Choroid plexus epithelial cell (primary cell): ENCODE measurements at regions not wholly inside any gene's neighbourhood (a gene's known extent, or its start where the extent isn't known, plus 50 kb on each side); places are given as distances from the start of the nearest gene placed in this dataset.

Experiments
- DNase-seq: peaks from one replicate; pipeline ENCODE4 v3.0.0-alpha.2; 2010; ENCODE audit warnings: low read depth
- H3K4me3 ChIP-seq: 2 replicates; pipeline ENCODE4 v1.5.1; 2011; ENCODE audit warnings: low read depth, mild to moderate bottlenecking, control low read depth, low read length, moderate library complexity
- TF ChIP-seq, protein P1 (sequence below): conservative IDR thresholded peaks from 2 replicates; pipeline ENCODE4 v1.5.1; 2011; ENCODE audit warnings: low read depth, mild to moderate bottlenecking, control low read depth, inconsistent platforms, low read length, moderate library complexity

- H3K4me3 ChIP-seq = no peak overlapping the region
- no peak for DNase-seq
- TF ChIP-seq, protein P1, sequence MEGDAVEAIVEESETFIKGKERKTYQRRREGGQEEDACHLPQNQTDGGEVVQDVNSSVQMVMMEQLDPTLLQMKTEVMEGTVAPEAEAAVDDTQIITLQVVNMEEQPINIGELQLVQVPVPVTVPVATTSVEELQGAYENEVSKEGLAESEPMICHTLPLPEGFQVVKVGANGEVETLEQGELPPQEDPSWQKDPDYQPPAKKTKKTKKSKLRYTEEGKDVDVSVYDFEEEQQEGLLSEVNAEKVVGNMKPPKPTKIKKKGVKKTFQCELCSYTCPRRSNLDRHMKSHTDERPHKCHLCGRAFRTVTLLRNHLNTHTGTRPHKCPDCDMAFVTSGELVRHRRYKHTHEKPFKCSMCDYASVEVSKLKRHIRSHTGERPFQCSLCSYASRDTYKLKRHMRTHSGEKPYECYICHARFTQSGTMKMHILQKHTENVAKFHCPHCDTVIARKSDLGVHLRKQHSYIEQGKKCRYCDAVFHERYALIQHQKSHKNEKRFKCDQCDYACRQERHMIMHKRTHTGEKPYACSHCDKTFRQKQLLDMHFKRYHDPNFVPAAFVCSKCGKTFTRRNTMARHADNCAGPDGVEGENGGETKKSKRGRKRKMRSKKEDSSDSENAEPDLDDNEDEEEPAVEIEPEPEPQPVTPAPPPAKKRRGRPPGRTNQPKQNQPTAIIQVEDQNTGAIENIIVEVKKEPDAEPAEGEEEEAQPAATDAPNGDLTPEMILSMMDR = no peak
Observed at GRCh38 chr7:33742521-33742920, 162.8 kb upstream of the BMPER start.

GRCh38 chr7:33742999-33743587 is 162.2 kb upstream of the BMPER start:
- DNase-seq = no peak
- TF ChIP-seq, protein P1 = no peak

DNA sequence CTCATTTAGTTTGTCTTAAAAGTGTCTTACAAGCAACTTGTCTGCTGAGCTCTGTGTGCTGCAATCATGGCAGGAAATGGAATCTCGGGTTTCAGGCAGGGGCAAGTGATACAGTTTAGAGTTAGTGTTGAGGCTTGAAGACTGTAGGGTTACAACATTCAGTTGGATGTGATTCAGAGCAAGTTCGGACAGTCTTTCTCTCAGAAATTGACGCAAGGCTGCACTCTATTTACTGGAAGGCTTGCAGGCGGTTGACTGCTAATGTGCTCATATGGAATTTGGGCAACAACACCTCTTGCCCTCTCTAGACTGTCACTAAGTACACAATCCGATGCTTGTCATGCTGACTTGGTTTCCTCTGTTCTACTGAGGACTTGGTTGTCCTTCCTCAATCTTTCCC is 161.7 kb upstream of the BMPER start:
- TF ChIP-seq, protein P1 = no peak
- DNase-seq = peak; percentile 98
- no peak overlapping the region for H3K4me3 ChIP-seq

More at GRCh38 chr7:33742999-33743587, 162.2 kb upstream of the BMPER start:
- H3K4me3 ChIP-seq = no peak overlapping the region

DNA sequence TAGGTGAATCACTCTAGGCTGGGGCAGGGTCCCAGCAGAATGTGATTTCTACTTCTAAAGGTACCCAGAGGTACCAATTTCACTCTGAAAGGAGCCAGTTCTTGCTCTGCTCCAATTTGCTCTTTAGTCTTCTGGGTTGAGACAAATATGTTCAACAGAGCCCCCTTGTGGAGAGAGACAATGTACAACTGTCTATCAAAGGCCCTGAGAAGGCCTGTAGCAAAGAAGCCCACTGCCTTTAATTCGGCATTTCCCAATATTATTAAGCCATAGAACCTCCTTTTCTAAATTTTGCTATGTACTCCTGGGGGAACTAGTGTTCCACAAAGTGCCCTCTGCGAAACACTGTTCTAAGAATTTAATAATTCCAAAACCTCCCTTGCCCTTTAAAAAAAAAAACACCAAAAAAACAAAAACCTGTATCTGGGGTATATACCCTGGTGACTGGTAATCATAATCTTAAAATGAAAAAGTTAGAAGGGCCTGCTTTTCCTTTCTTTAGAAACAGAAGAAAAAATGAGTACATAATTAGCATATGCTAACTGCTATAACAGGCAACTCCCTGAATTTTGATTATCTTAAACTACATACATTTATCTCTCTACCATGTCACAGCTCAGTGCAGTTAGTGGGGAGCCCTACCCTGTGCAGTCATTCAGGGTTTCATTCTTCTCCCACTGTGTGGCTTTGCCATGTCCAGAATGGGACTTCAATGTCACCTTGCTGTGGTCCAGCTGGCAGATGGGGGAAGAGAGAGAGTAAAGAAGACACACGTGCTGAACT is 160.9 kb upstream of the BMPER start:
- peak; percentile 54 for DNase-seq
- no peak overlapping the region for H3K4me3 ChIP-seq
- TF ChIP-seq, protein P1 = peak; percentile 43

DNA sequence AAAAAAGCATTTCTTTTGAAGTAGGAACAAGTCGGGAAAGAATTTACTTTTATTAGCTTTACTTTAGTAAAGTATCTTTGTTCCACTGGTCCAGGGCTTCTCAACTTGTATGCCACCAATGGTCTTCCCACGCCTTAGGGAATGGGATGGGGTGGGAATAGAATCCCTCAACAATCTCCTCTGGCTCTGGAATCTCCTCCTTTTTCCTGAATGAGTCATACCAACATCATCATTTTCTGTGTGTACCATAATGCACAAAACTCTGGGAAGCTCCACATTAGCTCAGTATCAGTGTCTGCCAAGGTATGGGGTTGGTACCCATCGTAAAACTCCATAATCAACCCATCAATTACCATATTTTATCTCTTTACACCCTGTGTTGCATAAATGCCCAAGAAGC is 159.4 kb upstream of the BMPER start:
- DNase-seq = no peak
- TF ChIP-seq, protein P1 = no peak

DNA sequence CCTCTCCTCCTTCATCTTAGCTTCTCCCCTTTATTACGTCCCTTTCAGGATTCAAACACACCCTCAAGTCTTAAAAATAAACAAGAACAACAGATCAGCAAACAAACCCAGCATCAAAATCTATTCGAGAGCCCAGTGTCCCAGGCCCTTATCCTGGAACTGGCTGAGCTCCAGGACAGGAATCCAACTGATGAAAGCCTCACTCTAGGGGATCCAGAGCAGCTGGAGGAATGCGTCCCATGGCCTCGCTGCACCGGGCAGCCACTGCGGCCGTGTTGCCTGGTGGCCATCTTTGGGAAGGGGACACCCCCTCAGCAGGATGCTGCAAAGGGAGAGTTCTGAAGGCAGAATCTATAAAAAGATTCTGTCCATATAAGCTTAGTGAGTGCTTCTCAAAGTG is 156.5 kb upstream of the BMPER start:
- DNase-seq = peak; percentile 69
- no peak overlapping the region for H3K4me3 ChIP-seq
- TF ChIP-seq, protein P1 = no peak

More for the DNA sequence above, 159.4 kb upstream of the BMPER start:
- H3K4me3 ChIP-seq = no peak overlapping the region
